DND-41 (cell line): ENCODE measurements at regions not wholly inside any gene's neighbourhood (a gene's known extent, or its start where the extent isn't known, plus 50 kb on each side); places are given as distances from the start of the nearest gene placed in this dataset.

ENCODE experiments used
- ATAC-seq: fragments of 200-7000 bp; cut with Tn5 transposase; 3 replicates; pipeline ENCODE4 v1.9.1; 2021; ENCODE audit warnings: low read depth; ENCODE audit not compliant: insufficient read depth
- DNase-seq: peaks from one replicate; pipeline ENCODE4 v3.0.0-alpha.2; 2020
- H2AFZ ChIP-seq: 2 replicates; pipeline ENCODE4 v1.6.0; 2012; ENCODE audit warnings: low read depth, low read length
- H3K27ac ChIP-seq: 2 replicates; pipeline ENCODE4 v1.5.1; 2012; ENCODE audit warnings: low read length, inconsistent platforms
- H3K27me3 ChIP-seq: fragments of 200-600 bp; sonication (generic); 2 replicates; pipeline ENCODE4 v1.6.0; 2012; ENCODE audit warnings: low read length, mild to moderate bottlenecking, inconsistent platforms; ENCODE audit not compliant: insufficient read depth, poor library complexity
- H3K36me3 ChIP-seq: 2 replicates; pipeline ENCODE4 v1.5.1; 2012; ENCODE audit warnings: low read length, inconsistent platforms; ENCODE audit not compliant: insufficient read depth
- H3K4me1 ChIP-seq: 2 replicates; pipeline ENCODE4 v1.5.1; 2012; ENCODE audit warnings: mild to moderate bottlenecking, low read length; ENCODE audit not compliant: insufficient read depth
- H3K4me2 ChIP-seq: 2 replicates; pipeline ENCODE4 v1.6.0; 2012; ENCODE audit warnings: mild to moderate bottlenecking, moderate library complexity, low read length, inconsistent platforms; ENCODE audit not compliant: insufficient read depth
- H3K4me3 ChIP-seq, 2 experiments: fragments of 200-600 bp in 1 of 2; shearing (Covaris generic) in 1 of 2; 2 replicates each; pipeline ENCODE4 v1.5.1; 2012 to 2016; ENCODE audit warnings: inconsistent platforms in 2 of 2, low read length in 2 of 2, mild to moderate bottlenecking in 2 of 2, low read depth in 1 of 2, moderate library complexity in 1 of 2
- H3K79me2 ChIP-seq: 2 replicates; pipeline ENCODE4 v1.6.0; 2012; ENCODE audit warnings: low read length, inconsistent platforms; ENCODE audit not compliant: insufficient read depth
- H3K9ac ChIP-seq: 2 replicates; pipeline ENCODE4 v1.6.0; 2012; ENCODE audit warnings: low read depth, mild to moderate bottlenecking, inconsistent platforms, low read length, moderate library complexity
- H3K9me3 ChIP-seq: 2 replicates; pipeline ENCODE4 v1.5.1; 2012; ENCODE audit warnings: low read length, moderate library complexity, mild to moderate bottlenecking, inconsistent platforms; ENCODE audit not compliant: insufficient read depth, severe bottlenecking
- H4K20me1 ChIP-seq: 2 replicates; pipeline ENCODE4 v1.6.0; 2012; ENCODE audit warnings: low read length; ENCODE audit not compliant: insufficient read depth
- CTCF ChIP-seq: IDR thresholded peaks from 2 replicates; pipeline ENCODE4 v1.5.1; 2012; ENCODE audit warnings: borderline replicate concordance, low read length, moderate library complexity, mild to moderate bottlenecking; ENCODE audit not compliant: poor library complexity, severe bottlenecking; ENCODE audit errors: extremely low read depth
- EZH2 ChIP-seq: IDR thresholded peaks from 3 replicates; pipeline ENCODE4 v1.6.1; 2012; ENCODE audit warnings: borderline replicate concordance, low read depth, mild to moderate bottlenecking, moderate library complexity, low read length, inconsistent platforms; ENCODE audit not compliant: severe bottlenecking

GRCh38 chr17:69857412-69857835 is 217.6 kb upstream of the KCNJ16 start:
- no peak overlapping the region for H3K4me3 ChIP-seq
- H2AFZ ChIP-seq, result no peak overlapping the region
- no peaks in the 10 kb centered on the region for H4K20me1 ChIP-seq
- no peak overlapping the region for H3K27ac ChIP-seq
- H3K4me1 ChIP-seq, result no peaks in the 10 kb centered on the region
- no peak for ATAC-seq
- no peaks in the 10 kb centered on the region for H3K27me3 ChIP-seq
- H3K9ac ChIP-seq, result no peak overlapping the region
- TF ChIP-seq EZH2 (no peak), CTCF (no peak)
- DNase-seq, result no peak
- H3K79me2 ChIP-seq, result no peaks in the 10 kb centered on the region
- H3K9me3 ChIP-seq, result peaks cover 7% of the 10 kb centered on the region
- H3K36me3 ChIP-seq, result no peaks in the 10 kb centered on the region
- H3K4me2 ChIP-seq, result no peak overlapping the region

- DNase-seq, result no peak
- Histone ChIP-seq H3K36me3 (no peaks in the 10 kb centered on the region), H4K20me1 (no peaks in the 10 kb centered on the region), H3K4me1 (no peaks in the 10 kb centered on the region), H3K4me3 (no peak overlapping the region), H3K79me2 (no peaks in the 10 kb centered on the region), H2AFZ (no peak overlapping the region), H3K9ac (no peak overlapping the region), H3K9me3 (peaks cover 7% of the 10 kb centered on the region), H3K27me3 (no peaks in the 10 kb centered on the region), H3K27ac (no peak overlapping the region), H3K4me2 (no peak overlapping the region)
- no peak for ATAC-seq
- TF ChIP-seq EZH2 (no peak), CTCF (no peak)
These were observed 216.6 kb upstream of the KCNJ16 start for GRCh38 chr17:69858460-69858859.

GRCh38 chr17:69860142-69860680 is 214.8 kb upstream of the KCNJ16 start:
- H3K27me3 ChIP-seq, result no peaks in the 10 kb centered on the region
- H3K4me1 ChIP-seq, result no peaks in the 10 kb centered on the region
- ATAC-seq, result no peak
- no peak overlapping the region for H3K9ac ChIP-seq
- no peaks in the 10 kb centered on the region for H4K20me1 ChIP-seq
- H3K9me3 ChIP-seq, result peaks cover 7% of the 10 kb centered on the region
- no peak overlapping the region for H2AFZ ChIP-seq
- H3K79me2 ChIP-seq, result no peaks in the 10 kb centered on the region
- H3K4me3 ChIP-seq, result no peak overlapping the region
- no peak overlapping the region for H3K27ac ChIP-seq
- H3K4me2 ChIP-seq, result no peak overlapping the region
- DNase-seq, result no peak
- H3K36me3 ChIP-seq, result no peaks in the 10 kb centered on the region
- TF ChIP-seq EZH2 (no peak), CTCF (no peak)

GRCh38 chr17:69864462-69864861 is 210.6 kb upstream of the KCNJ16 start:
- DNase-seq (no peak), ATAC-seq (no peak)
- H3K4me2 ChIP-seq, result no peak overlapping the region
- H4K20me1 ChIP-seq, result no peaks in the 10 kb centered on the region
- no peaks in the 10 kb centered on the region for H3K9me3 ChIP-seq
- no peaks in the 10 kb centered on the region for H3K36me3 ChIP-seq
- TF ChIP-seq EZH2, result no peak
- TF ChIP-seq CTCF, result no peak
- no peaks in the 10 kb centered on the region for H3K27me3 ChIP-seq
- no peak overlapping the region for H3K9ac ChIP-seq
- H3K79me2 ChIP-seq, result no peaks in the 10 kb centered on the region
- H2AFZ ChIP-seq, result no peak overlapping the region
- H3K4me3 ChIP-seq, result no peak overlapping the region
- no peaks in the 10 kb centered on the region for H3K4me1 ChIP-seq
- H3K27ac ChIP-seq, result no peak overlapping the region
